DOHH2 (cell line): ENCODE measurements at regions not wholly inside any gene's neighbourhood (a gene's known extent, or its start where the extent isn't known, plus 50 kb on each side); places are given as distances from the start of the nearest gene placed in this dataset.

ENCODE experiments used
- H3F3A ChIP-seq: fragments of 200-600 bp; sonication (generic), shearing (Covaris generic); 2 replicates; pipeline ENCODE4 v1.6.0; 2016; ENCODE audit warnings: antibody characterized with exemption, mild to moderate bottlenecking; ENCODE audit not compliant: control insufficient read depth, insufficient read depth
- H3K27ac ChIP-seq: fragments of 200-600 bp; sonication (generic); 2 replicates; pipeline ENCODE4 v1.5.1; 2014; ENCODE audit warnings: low read depth, mild to moderate bottlenecking, low read length, moderate library complexity
- H3K27me3 ChIP-seq: fragments of 200-600 bp; sonication (generic); 2 replicates; pipeline ENCODE4 v1.6.1; 2014; ENCODE audit warnings: mild to moderate bottlenecking, low read length, mixed read lengths; ENCODE audit not compliant: control insufficient read depth
- H3K36me3 ChIP-seq: fragments of 200-600 bp; sonication (generic); 2 replicates; pipeline ENCODE4 v1.6.1; 2014; ENCODE audit warnings: mild to moderate bottlenecking, low read length, moderate library complexity, mixed read lengths; ENCODE audit not compliant: control insufficient read depth
- H3K4me1 ChIP-seq: fragments of 200-600 bp; sonication (generic); 2 replicates; pipeline ENCODE4 v1.6.1; 2014; ENCODE audit warnings: mild to moderate bottlenecking, low read length, mixed read lengths; ENCODE audit not compliant: control insufficient read depth
- H3K4me2 ChIP-seq: fragments of 200-600 bp; sonication (generic); 2 replicates; pipeline ENCODE4 v1.6.0; 2014; ENCODE audit warnings: mild to moderate bottlenecking, low read length, moderate library complexity
- H3K4me3 ChIP-seq: fragments of 200-600 bp; sonication (generic); 2 replicates; pipeline ENCODE4 v1.5.1; 2014; ENCODE audit warnings: mild to moderate bottlenecking, low read length, mixed read lengths
- H3K79me2 ChIP-seq: fragments of 200-600 bp; sonication (generic); 2 replicates; pipeline ENCODE4 v1.6.1; 2014; ENCODE audit warnings: mild to moderate bottlenecking, low read length, mixed read lengths; ENCODE audit not compliant: control insufficient read depth
- H3K9me2 ChIP-seq: fragments of 200-600 bp; sonication (generic); replicated peaks from 2 replicates; pipeline ENCODE4 v1.6.1; 2014; ENCODE audit warnings: mild to moderate bottlenecking, low read length, mixed read lengths; ENCODE audit not compliant: control insufficient read depth
- H3K9me3 ChIP-seq: fragments of 200-600 bp; sonication (generic); 2 replicates; pipeline ENCODE4 v1.6.1; 2014; ENCODE audit warnings: antibody characterized with exemption, low read length, mixed read lengths; ENCODE audit not compliant: control insufficient read depth, insufficient read depth
- H4K20me1 ChIP-seq: fragments of 200-600 bp; sonication (generic); 2 replicates; pipeline ENCODE4 v1.6.0; 2014; ENCODE audit warnings: low read depth, mild to moderate bottlenecking, antibody characterized with exemption, low read length, moderate library complexity; ENCODE audit not compliant: control insufficient read depth, insufficient read depth
- EZH2phosphoT487 ChIP-seq: fragments of 200-600 bp; sonication (generic); IDR thresholded peaks from 2 replicates; pipeline ENCODE4 v1.6.1; 2017; ENCODE audit warnings: borderline replicate concordance, mild to moderate bottlenecking, antibody characterized with exemption, low read length, moderate library complexity, mixed read lengths
- TF ChIP-seq, protein P1 (sequence below): fragments of 200-600 bp; sonication (generic); IDR thresholded peaks from one replicate; pipeline ENCODE4 v1.5.1; 2014; ENCODE audit warnings: antibody characterized with exemption, mild to moderate bottlenecking, low read depth, low read length; ENCODE audit not compliant: poor library complexity, severe bottlenecking

GRCh38 chr6:90401933-90402830 is 105.5 kb upstream of the BACH2 start:
- Histone ChIP-seq H3K79me2 (no peaks in the 10 kb centered on the region), H3K9me2 (no peaks in the 10 kb centered on the region), H3K4me2 (no peak overlapping the region), H3K27ac (no peak overlapping the region), H3K36me3 (no peaks in the 10 kb centered on the region), H3K4me1 (peaks cover 20% of the 10 kb centered on the region), H3K27me3 (no peaks in the 10 kb centered on the region), H3K9me3 (no peaks in the 10 kb centered on the region), H4K20me1 (no peaks in the 10 kb centered on the region), H3F3A (no peaks in the 10 kb centered on the region), H3K4me3 (no peak overlapping the region)
- TF ChIP-seq, protein P1, sequence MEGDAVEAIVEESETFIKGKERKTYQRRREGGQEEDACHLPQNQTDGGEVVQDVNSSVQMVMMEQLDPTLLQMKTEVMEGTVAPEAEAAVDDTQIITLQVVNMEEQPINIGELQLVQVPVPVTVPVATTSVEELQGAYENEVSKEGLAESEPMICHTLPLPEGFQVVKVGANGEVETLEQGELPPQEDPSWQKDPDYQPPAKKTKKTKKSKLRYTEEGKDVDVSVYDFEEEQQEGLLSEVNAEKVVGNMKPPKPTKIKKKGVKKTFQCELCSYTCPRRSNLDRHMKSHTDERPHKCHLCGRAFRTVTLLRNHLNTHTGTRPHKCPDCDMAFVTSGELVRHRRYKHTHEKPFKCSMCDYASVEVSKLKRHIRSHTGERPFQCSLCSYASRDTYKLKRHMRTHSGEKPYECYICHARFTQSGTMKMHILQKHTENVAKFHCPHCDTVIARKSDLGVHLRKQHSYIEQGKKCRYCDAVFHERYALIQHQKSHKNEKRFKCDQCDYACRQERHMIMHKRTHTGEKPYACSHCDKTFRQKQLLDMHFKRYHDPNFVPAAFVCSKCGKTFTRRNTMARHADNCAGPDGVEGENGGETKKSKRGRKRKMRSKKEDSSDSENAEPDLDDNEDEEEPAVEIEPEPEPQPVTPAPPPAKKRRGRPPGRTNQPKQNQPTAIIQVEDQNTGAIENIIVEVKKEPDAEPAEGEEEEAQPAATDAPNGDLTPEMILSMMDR = no peak
- no peak for TF ChIP-seq EZH2phosphoT487

- no peak overlapping the region for H3K4me3 ChIP-seq
- no peak overlapping the region for H3K27ac ChIP-seq
- no peaks in the 10 kb centered on the region for H3K36me3 ChIP-seq
- H3K9me3 ChIP-seq = no peaks in the 10 kb centered on the region
- no peaks in the 10 kb centered on the region for H3K79me2 ChIP-seq
- peaks cover 20% of the 10 kb centered on the region for H3K4me1 ChIP-seq
- H3K27me3 ChIP-seq = no peaks in the 10 kb centered on the region
- TF ChIP-seq EZH2phosphoT487 = no peak
- TF ChIP-seq, protein P1 = no peak
- no peaks in the 10 kb centered on the region for H3K9me2 ChIP-seq
- H4K20me1 ChIP-seq = no peaks in the 10 kb centered on the region
- no peak overlapping the region for H3K4me2 ChIP-seq
- H3F3A ChIP-seq = no peaks in the 10 kb centered on the region
Observed at GRCh38 chr6:90399970-90400369, 103.3 kb upstream of the BACH2 start.

DNA sequence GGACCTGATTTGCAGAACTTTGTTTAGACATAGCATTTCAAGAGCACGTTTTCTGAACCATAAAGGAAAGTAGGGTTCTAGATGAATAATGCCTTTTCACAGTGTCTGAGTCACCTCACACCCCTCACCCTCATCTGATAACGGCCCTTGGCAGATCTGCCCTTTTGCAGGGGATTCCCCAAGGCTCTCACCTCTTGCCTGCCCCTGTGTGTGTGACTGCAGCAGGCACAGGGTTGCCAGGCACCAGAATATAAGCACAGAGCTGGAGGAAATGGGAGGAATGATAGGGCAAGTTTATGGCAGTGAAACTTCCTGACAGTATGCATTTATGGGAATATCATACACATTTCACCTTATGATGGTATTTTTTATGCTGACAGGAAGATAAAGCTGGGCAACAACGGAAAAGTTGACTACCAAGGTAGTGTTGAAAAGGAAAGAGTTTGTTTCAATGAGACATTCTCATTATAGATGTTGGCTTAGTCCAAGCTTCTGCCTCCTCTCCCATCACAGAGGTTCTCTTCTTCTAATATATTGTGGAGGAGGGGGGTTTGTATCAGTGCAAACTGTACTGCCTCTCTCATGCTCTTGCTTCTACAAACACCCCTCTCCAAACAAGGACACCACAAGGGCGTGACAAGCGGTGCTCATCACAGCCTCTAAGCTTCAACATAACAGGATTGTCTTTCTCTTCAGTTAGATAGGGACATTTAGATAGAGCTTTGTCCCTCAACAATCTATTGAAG is 101.5 kb upstream of the BACH2 start:
- H3F3A ChIP-seq = no peaks in the 10 kb centered on the region
- no peaks in the 10 kb centered on the region for H3K9me3 ChIP-seq
- H3K4me2 ChIP-seq = no peak overlapping the region
- H3K9me2 ChIP-seq = no peaks in the 10 kb centered on the region
- H3K4me1 ChIP-seq = peaks cover 35% of the 10 kb centered on the region
- no peaks in the 10 kb centered on the region for H4K20me1 ChIP-seq
- no peaks in the 10 kb centered on the region for H3K36me3 ChIP-seq
- no peak overlapping the region for H3K4me3 ChIP-seq
- no peaks in the 10 kb centered on the region for H3K27me3 ChIP-seq
- no peak for TF ChIP-seq EZH2phosphoT487
- TF ChIP-seq, protein P1 = no peak
- peaks cover 7% of the 10 kb centered on the region for H3K79me2 ChIP-seq
- no peak overlapping the region for H3K27ac ChIP-seq
